ENCODE measurements at regions not wholly inside any gene's neighbourhood (a gene's known extent, or its start where the extent isn't known, plus 50 kb on each side); places are given as distances from the start of the nearest gene placed in this dataset.

DNA sequence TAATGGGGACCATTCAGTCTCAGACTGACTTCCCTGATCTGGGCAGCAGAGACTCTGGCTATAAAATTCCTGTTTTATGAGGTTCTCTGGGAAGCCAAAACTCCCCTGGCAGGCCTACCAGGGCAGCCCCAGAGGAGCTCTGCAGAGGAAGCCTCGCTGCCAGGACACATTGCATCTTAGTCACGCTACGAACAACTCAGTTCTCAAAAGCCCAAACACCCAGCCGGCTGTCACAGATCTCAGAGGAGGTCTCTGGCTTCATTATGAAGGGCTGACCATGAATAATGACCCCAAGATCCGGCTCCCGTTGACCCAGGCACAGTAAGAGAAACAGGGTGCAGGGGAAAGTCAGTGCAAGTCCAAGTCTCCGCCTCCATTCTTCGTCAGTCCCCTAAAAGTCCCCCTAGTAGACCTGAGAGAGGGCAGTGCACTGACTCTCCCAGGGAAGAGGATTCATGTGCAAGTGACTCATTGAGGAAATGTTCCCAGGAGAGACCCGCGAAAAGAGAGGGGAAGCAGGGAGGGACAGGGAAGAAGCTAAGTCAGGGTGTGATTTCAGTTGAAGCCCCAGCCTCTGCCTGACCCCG lies 212.3 kb downstream of the CYP26B1 start (continued):
- TF ChIP-seq SP2 (IDR thresholded peaks at IDR 0.05; ENCODE audit: low read length) (no peak), TEAD4 (IDR thresholded peaks at IDR 0.05; ENCODE audit: low read depth, low read length) (no peak), CEBPB (IDR thresholded peaks at IDR 0.05; ENCODE audit: low read depth, low read length) (no peak)
